ENCODE measurements at regions not wholly inside any gene's neighbourhood (a gene's known extent, or its start where the extent isn't known, plus 50 kb on each side); places are given as distances from the start of the nearest gene placed in this dataset.

DNA sequence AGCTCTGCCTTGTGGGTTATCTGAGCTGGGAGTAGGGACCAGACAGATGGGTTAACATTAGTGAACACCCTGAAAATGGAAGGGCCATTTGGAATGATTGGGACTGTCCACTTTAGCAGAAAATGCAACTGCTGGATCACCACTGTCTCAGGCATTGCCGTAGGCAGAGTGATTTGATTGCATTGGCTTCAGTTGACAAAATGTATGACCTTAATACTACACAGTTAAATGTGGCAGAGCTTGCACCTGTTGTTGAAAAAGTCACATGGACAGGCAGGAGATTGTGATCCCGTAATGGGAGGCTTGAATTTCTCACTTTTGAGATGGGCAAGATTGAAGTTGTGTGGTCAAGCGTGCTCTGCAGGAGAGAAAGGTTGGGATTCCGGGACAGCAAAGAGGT, 166.5 kb upstream of the PUDP start:
- Histone ChIP-seq H3K9me3 (replicated peaks; ENCODE audit: control insufficient read depth, low read depth, low read length) (no peaks in the 10 kb centered on the region), H3K27me3 (ENCODE audit: control insufficient read depth, insufficient read depth, low read length) (peaks cover 9% of the 10 kb centered on the region), H3K27ac (ENCODE audit: low read length) (peak overlapping the region; percentile 51), H3K36me3 (ENCODE audit: control insufficient read depth, insufficient read depth, low read length) (no peaks in the 10 kb centered on the region), H3K4me3 (ENCODE audit: low read length) (no peak overlapping the region), H3K4me1 (ENCODE audit: control insufficient read depth, insufficient read depth, low read length) (no peaks in the 10 kb centered on the region)
- WGBS (ENCODE audit: insufficient coverage): 74% methylated on average over 3 of the region's 4 CpGs
- peak; percentile 21 for DNase-seq

- H3K4me3 ChIP-seq (ENCODE audit: low read length): no peak overlapping the region
- WGBS (ENCODE audit: insufficient coverage): no CpG with 5 or more reads among the region's 1 CpG
- H3K9me3 ChIP-seq (replicated peaks; ENCODE audit: control insufficient read depth, low read depth, low read length): peaks cover 3% of the 10 kb centered on the region
- no peak for DNase-seq
- no peaks in the 10 kb centered on the region for H3K4me1 ChIP-seq (ENCODE audit: control insufficient read depth, insufficient read depth, low read length)
- no peak overlapping the region for H3K27ac ChIP-seq (ENCODE audit: low read length)
- no peaks in the 10 kb centered on the region for H3K36me3 ChIP-seq (ENCODE audit: control insufficient read depth, insufficient read depth, low read length)
- peaks cover 8% of the 10 kb centered on the region for H3K27me3 ChIP-seq (ENCODE audit: control insufficient read depth, insufficient read depth, low read length)
These were observed 159.8 kb upstream of the PUDP start for GRCh38 chrX:7307720-7308119.

- Histone ChIP-seq H3K9me3 (replicated peaks; ENCODE audit: control insufficient read depth, low read depth, low read length) (peaks cover 4% of the 10 kb centered on the region), H3K4me3 (ENCODE audit: low read length) (no peak overlapping the region), H3K27me3 (ENCODE audit: control insufficient read depth, insufficient read depth, low read length) (peaks cover 2% of the 10 kb centered on the region), H3K4me1 (ENCODE audit: control insufficient read depth, insufficient read depth, low read length) (no peaks in the 10 kb centered on the region), H3K36me3 (ENCODE audit: control insufficient read depth, insufficient read depth, low read length) (no peaks in the 10 kb centered on the region), H3K27ac (ENCODE audit: low read length) (no peak overlapping the region)
- WGBS (ENCODE audit: insufficient coverage): no CpG with 5 or more reads among the region's 1 CpG
- no peak for DNase-seq
These were observed 146.5 kb upstream of the PUDP start for GRCh38 chrX:7294483-7294882.

GRCh38 chrX:7286168-7286837, 138.3 kb upstream of the PUDP start:
- Histone ChIP-seq H3K9me3 (replicated peaks; ENCODE audit: control insufficient read depth, low read depth, low read length) (no peaks in the 10 kb centered on the region), H3K27ac (ENCODE audit: low read length) (no peak overlapping the region), H3K4me1 (ENCODE audit: control insufficient read depth, insufficient read depth, low read length) (no peaks in the 10 kb centered on the region), H3K27me3 (ENCODE audit: control insufficient read depth, insufficient read depth, low read length) (peaks cover 13% of the 10 kb centered on the region), H3K4me3 (ENCODE audit: low read length) (no peak overlapping the region), H3K36me3 (ENCODE audit: control insufficient read depth, insufficient read depth, low read length) (no peaks in the 10 kb centered on the region)
- no peak for DNase-seq
- 25% methylated on average over 2 of the region's 6 CpGs for WGBS (ENCODE audit: insufficient coverage)

- no peaks in the 10 kb centered on the region for H3K9me3 ChIP-seq (replicated peaks; ENCODE audit: control insufficient read depth, low read depth, low read length)
- no peaks in the 10 kb centered on the region for H3K36me3 ChIP-seq (ENCODE audit: control insufficient read depth, insufficient read depth, low read length)
- peaks cover 13% of the 10 kb centered on the region for H3K27me3 ChIP-seq (ENCODE audit: control insufficient read depth, insufficient read depth, low read length)
- no peak overlapping the region for H3K27ac ChIP-seq (ENCODE audit: low read length)
- H3K4me3 ChIP-seq (ENCODE audit: low read length): no peak overlapping the region
- DNase-seq: no peak
- H3K4me1 ChIP-seq (ENCODE audit: control insufficient read depth, insufficient read depth, low read length): no peaks in the 10 kb centered on the region
- WGBS (ENCODE audit: insufficient coverage): no CpG with 5 or more reads among the region's 2 CpGs
These were observed 137.8 kb upstream of the PUDP start for GRCh38 chrX:7285765-7286164.

DNA sequence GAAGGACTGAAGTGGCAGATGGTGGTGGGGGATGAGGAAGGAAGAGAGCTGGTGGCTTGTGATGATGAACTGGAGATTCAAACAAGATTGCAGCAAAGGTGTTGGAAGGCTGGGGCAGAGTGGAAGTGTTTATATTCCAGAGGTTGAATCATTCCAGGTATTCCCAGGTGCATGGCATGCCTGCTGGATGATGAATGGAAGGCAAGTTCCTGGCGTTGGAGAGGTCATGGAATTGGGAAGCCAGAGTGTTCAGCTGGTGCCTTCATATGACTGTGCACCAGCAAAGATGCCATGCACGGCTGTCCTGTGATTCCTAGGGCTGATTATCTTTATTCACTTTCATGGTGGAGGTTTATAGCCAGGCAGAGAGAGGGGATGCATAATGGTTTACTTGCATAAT, 135.8 kb upstream of the PUDP start:
- Histone ChIP-seq H3K36me3 (ENCODE audit: control insufficient read depth, insufficient read depth, low read length) (no peaks in the 10 kb centered on the region), H3K4me3 (ENCODE audit: low read length) (no peak overlapping the region), H3K4me1 (ENCODE audit: control insufficient read depth, insufficient read depth, low read length) (no peaks in the 10 kb centered on the region), H3K9me3 (replicated peaks; ENCODE audit: control insufficient read depth, low read depth, low read length) (no peaks in the 10 kb centered on the region), H3K27ac (ENCODE audit: low read length) (no peak overlapping the region), H3K27me3 (ENCODE audit: control insufficient read depth, insufficient read depth, low read length) (peaks cover 7% of the 10 kb centered on the region)
- 75% methylated on average over 1 of the region's 2 CpGs for WGBS (ENCODE audit: insufficient coverage)
- no peak for DNase-seq

DNA sequence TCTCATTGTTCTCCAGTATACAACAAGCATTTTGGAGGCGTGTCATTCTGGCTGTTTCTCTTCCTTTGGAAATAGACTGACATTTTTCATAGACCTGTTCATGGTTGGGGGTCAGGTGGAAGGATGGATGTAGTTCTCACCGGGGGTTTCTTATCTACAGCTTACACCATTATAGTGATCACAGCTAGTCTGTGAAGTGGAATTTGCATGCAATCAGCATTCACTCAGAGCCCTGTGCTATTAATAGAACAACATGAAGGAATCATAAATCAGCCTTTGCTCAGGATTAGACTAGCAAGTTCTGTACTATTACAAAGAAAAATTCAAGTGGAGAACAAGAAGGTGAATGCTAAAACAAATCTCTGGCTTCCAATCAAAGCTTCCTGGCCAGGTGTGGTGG, 132.6 kb upstream of the PUDP start:
- H3K27me3 ChIP-seq (ENCODE audit: control insufficient read depth, insufficient read depth, low read length): peaks cover 9% of the 10 kb centered on the region
- H3K36me3 ChIP-seq (ENCODE audit: control insufficient read depth, insufficient read depth, low read length): no peaks in the 10 kb centered on the region
- WGBS (ENCODE audit: insufficient coverage): no CpG with 5 or more reads among the region's 2 CpGs
- DNase-seq: no peak
- no peaks in the 10 kb centered on the region for H3K9me3 ChIP-seq (replicated peaks; ENCODE audit: control insufficient read depth, low read depth, low read length)
- H3K27ac ChIP-seq (ENCODE audit: low read length): no peak overlapping the region
- H3K4me1 ChIP-seq (ENCODE audit: control insufficient read depth, insufficient read depth, low read length): no peaks in the 10 kb centered on the region
- no peak overlapping the region for H3K4me3 ChIP-seq (ENCODE audit: low read length)

GRCh38 chrX:7272346-7272745, 124.4 kb upstream of the PUDP start:
- H3K36me3 ChIP-seq (ENCODE audit: control insufficient read depth, insufficient read depth, low read length): no peaks in the 10 kb centered on the region
- no peak overlapping the region for H3K4me3 ChIP-seq (ENCODE audit: low read length)
- WGBS (ENCODE audit: insufficient coverage): 57% methylated on average over 5 of the region's 6 CpGs
- no peaks in the 10 kb centered on the region for H3K4me1 ChIP-seq (ENCODE audit: control insufficient read depth, insufficient read depth, low read length)
- peaks cover 8% of the 10 kb centered on the region for H3K27me3 ChIP-seq (ENCODE audit: control insufficient read depth, insufficient read depth, low read length)
- DNase-seq: no peak
- no peak overlapping the region for H3K27ac ChIP-seq (ENCODE audit: low read length)
- no peaks in the 10 kb centered on the region for H3K9me3 ChIP-seq (replicated peaks; ENCODE audit: control insufficient read depth, low read depth, low read length)

GRCh38 chrX:7270933-7271332, 123.0 kb upstream of the PUDP start:
- Histone ChIP-seq H3K27ac (ENCODE audit: low read length) (no peak overlapping the region), H3K4me3 (ENCODE audit: low read length) (no peak overlapping the region), H3K36me3 (ENCODE audit: control insufficient read depth, insufficient read depth, low read length) (no peaks in the 10 kb centered on the region), H3K4me1 (ENCODE audit: control insufficient read depth, insufficient read depth, low read length) (no peaks in the 10 kb centered on the region), H3K9me3 (replicated peaks; ENCODE audit: control insufficient read depth, low read depth, low read length) (no peaks in the 10 kb centered on the region), H3K27me3 (ENCODE audit: control insufficient read depth, insufficient read depth, low read length) (peaks cover 5% of the 10 kb centered on the region)
- no CpG with 5 or more reads among the region's 3 CpGs for WGBS (ENCODE audit: insufficient coverage)
- no peak for DNase-seq

DNA sequence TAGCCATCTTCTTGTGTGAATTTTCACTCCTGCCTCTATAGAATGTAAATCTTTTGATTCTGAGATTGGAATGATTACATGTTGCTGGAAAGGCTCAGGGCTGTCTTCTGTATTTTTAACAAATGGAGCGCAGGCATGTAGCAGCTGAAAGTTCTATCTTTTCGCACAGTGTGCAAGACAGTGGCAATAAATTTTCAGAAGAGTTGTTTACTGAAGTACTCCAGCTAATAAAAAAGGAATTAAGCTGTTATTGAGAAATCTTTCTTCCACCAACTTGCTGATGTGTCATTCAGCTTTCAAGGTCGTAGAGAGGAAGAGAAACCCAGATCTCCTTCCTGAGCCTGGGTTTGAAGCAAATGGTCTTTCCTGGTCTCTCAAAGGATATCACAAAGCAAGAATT, 122.0 kb upstream of the PUDP start:
- H3K36me3 ChIP-seq (ENCODE audit: control insufficient read depth, insufficient read depth, low read length): no peaks in the 10 kb centered on the region
- no peak overlapping the region for H3K4me3 ChIP-seq (ENCODE audit: low read length)
- H3K4me1 ChIP-seq (ENCODE audit: control insufficient read depth, insufficient read depth, low read length): no peaks in the 10 kb centered on the region
- peaks cover 5% of the 10 kb centered on the region for H3K27me3 ChIP-seq (ENCODE audit: control insufficient read depth, insufficient read depth, low read length)
- WGBS (ENCODE audit: insufficient coverage): 38% methylated on average over 1 of the region's 3 CpGs
- no peak overlapping the region for H3K27ac ChIP-seq (ENCODE audit: low read length)
- DNase-seq: peak; percentile 20
- no peaks in the 10 kb centered on the region for H3K9me3 ChIP-seq (replicated peaks; ENCODE audit: control insufficient read depth, low read depth, low read length)

GRCh38 chrX:7269589-7269988, 121.6 kb upstream of the PUDP start:
- Histone ChIP-seq H3K27me3 (ENCODE audit: control insufficient read depth, insufficient read depth, low read length) (peaks cover 5% of the 10 kb centered on the region), H3K4me1 (ENCODE audit: control insufficient read depth, insufficient read depth, low read length) (no peaks in the 10 kb centered on the region), H3K9me3 (replicated peaks; ENCODE audit: control insufficient read depth, low read depth, low read length) (no peaks in the 10 kb centered on the region), H3K4me3 (ENCODE audit: low read length) (no peak overlapping the region), H3K36me3 (ENCODE audit: control insufficient read depth, insufficient read depth, low read length) (no peaks in the 10 kb centered on the region), H3K27ac (ENCODE audit: low read length) (no peak overlapping the region)
- 80% methylated on average over 1 of the region's 5 CpGs for WGBS (ENCODE audit: insufficient coverage)
- no peak for DNase-seq

All from muscle of leg (tissue), 3 donors.